ENCODE measurements at regions not wholly inside any gene's neighbourhood (a gene's known extent, or its start where the extent isn't known, plus 50 kb on each side); places are given as distances from the start of the nearest gene placed in this dataset.
A peak's percentile ranks its signal among the peaks of the same experiment; 100 is the strongest.
"Not testable (repeated sequence)": the region's sequence is repeated elsewhere in the genome, so short reads cannot be mapped to it uniquely, and the experiment has no call there.

DNA sequence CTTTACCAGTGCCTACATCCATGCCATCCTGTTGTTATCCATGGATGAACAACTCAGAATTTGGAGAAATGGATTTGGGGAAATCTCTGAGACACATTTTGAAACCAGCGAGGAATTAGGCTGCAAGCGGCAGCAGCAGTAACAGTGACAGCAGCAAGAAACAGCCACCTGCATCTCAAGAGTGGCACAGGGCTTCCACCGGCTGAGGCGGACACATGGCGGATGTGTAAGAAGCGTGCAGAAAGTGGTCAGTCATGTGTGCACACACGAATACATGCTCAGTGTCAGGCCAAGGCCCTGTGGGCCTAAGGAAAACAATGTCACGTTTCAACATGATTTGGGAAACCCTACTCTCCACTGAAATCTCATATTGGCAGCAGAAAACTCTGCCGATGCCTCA lies 344.0 kb downstream of the ANAPC1 start:
- not testable (repeated sequence) for H3K4me3 ChIP-seq (ENCODE audit: low read length); H3K27ac ChIP-seq (ENCODE audit: low read length); DNase-seq; H3K36me3 ChIP-seq (ENCODE audit: control insufficient read depth, insufficient read depth, low read length); H3K4me1 ChIP-seq (ENCODE audit: control insufficient read depth, insufficient read depth, low read length); H3K27me3 ChIP-seq (ENCODE audit: control insufficient read depth, insufficient read depth, low read length); H3K9me3 ChIP-seq (ENCODE audit: control insufficient read depth, low read depth, low read length)
- WGBS (ENCODE audit: insufficient coverage, low lambda C conversion rate), result no CpG with 5 or more reads among the region's 9 CpGs

DNA sequence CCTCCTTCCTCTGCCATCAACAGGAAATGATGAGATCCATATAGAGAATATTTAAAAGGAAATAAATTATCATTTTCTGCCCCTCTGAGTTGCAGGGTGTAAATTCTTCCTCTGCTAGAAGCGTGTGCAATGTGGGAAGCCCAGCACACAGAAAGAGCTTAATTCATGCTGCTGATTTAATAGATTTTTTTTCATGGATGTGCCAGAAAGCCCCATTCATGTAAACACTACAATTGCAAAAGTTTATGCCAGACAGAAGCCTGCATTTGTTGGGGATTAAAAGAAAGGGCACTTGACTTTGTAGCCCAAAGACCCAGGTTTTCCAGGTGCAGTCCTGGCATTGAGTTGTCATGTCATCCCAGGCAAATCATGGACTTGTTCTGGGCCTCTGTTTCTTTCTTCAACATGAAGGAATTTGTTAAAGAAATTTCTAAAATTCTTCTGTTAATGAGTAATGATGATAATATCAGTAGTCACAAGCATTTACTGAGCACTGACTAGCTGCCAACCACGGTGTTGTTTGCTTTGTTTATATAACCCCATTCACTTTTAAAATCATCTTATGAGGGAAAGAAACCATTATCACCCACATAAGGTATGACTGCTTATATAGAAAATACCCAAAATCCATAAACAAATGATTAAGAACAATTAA lies 341.7 kb downstream of the ANAPC1 start:
- H3K27me3 ChIP-seq (ENCODE audit: control insufficient read depth, insufficient read depth, low read length); H3K36me3 ChIP-seq (ENCODE audit: control insufficient read depth, insufficient read depth, low read length); H3K9me3 ChIP-seq (ENCODE audit: control insufficient read depth, low read depth, low read length); DNase-seq; H3K27ac ChIP-seq (ENCODE audit: low read length); H3K4me3 ChIP-seq (ENCODE audit: low read length); H3K4me1 ChIP-seq (ENCODE audit: control insufficient read depth, insufficient read depth, low read length): not testable (repeated sequence)
- WGBS (ENCODE audit: insufficient coverage, low lambda C conversion rate), result no CpG with 5 or more reads among the region's 2 CpGs

DNA sequence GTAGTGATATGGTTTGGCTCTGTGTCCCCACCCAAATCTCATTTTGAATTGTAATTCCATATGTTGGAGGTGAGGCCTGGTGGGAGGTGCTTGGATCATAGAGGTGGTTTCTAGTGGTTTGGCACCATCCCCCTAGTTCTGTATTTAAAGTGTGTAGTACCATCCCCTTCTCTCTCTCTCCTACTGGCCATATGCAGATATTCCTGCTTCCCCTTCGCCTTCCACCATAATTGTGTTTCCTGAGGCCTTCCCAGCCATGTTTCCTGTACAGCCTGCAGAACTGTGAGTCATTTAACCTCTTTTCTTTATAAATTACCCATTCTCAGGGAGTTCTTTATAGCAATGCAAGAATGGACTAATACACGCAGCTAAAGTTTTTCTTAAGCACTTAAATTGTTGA lies 340.0 kb downstream of the ANAPC1 start:
- H3K36me3 ChIP-seq (ENCODE audit: control insufficient read depth, insufficient read depth, low read length); H3K4me1 ChIP-seq (ENCODE audit: control insufficient read depth, insufficient read depth, low read length); H3K9me3 ChIP-seq (ENCODE audit: control insufficient read depth, low read depth, low read length); H3K4me3 ChIP-seq (ENCODE audit: low read length); H3K27me3 ChIP-seq (ENCODE audit: control insufficient read depth, insufficient read depth, low read length); DNase-seq; H3K27ac ChIP-seq (ENCODE audit: low read length): not testable (repeated sequence)
- no CpG with 5 or more reads among the region's 2 CpGs for WGBS (ENCODE audit: insufficient coverage, low lambda C conversion rate)

DNA sequence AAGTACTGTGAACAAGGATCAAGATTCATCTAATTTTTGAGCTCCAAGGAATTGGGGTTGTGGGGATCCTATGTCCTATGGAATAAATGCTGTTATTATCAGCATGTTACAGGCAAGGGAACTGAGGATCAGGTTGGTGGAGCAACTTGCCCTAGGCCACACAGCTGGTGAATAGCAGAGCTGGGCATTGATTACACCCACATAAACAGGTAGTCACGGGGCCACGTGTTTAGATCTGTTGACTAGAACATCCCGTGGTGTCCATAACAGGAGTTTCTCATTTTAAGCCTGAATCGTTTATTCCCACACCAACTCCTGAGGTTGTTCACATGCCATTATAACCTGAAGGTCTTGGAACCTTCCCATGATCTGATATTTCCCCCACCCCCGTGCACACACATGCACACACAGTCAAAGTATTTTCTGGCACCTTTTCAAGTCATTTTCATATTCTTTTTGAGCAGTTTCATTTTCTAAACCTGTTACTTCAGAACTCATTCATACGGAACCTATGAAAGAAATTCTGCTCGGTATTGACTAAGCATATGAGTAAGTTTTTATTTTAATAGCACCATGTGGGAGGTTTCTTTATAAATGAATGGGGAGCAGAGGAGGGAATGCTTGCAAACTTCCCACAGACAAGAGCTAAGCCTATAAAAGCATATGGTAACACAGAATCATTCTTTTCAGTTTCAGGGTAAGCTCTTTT lies 338.1 kb downstream of the ANAPC1 start:
- H3K27ac ChIP-seq (ENCODE audit: low read length); H3K4me3 ChIP-seq (ENCODE audit: low read length); DNase-seq; H3K9me3 ChIP-seq (ENCODE audit: control insufficient read depth, low read depth, low read length); H3K36me3 ChIP-seq (ENCODE audit: control insufficient read depth, insufficient read depth, low read length); H3K4me1 ChIP-seq (ENCODE audit: control insufficient read depth, insufficient read depth, low read length); H3K27me3 ChIP-seq (ENCODE audit: control insufficient read depth, insufficient read depth, low read length): not testable (repeated sequence)
- no CpG with 5 or more reads among the region's 7 CpGs for WGBS (ENCODE audit: insufficient coverage, low lambda C conversion rate)

DNA sequence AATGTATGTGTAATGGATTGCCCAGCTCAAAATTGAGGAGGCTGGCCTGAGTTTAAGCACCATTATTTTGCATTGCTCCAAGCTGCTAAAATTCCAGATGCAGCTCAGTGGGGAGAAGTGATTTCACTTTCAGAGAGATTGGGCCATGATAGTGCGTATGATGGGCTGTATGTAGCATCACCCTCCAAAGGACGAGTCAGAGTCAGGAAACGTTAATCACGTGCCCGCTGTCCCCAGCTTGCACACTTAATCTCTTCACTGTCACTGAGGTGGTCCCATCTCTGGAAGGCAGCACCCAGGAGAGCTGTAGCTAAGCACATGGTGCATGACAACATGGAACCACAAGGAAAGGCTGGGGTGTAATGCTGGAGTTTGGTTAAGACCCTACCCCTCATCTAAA lies 337.4 kb downstream of the ANAPC1 start:
- not testable (repeated sequence) for H3K36me3 ChIP-seq (ENCODE audit: control insufficient read depth, insufficient read depth, low read length); H3K27ac ChIP-seq (ENCODE audit: low read length); H3K9me3 ChIP-seq (ENCODE audit: control insufficient read depth, low read depth, low read length); H3K4me3 ChIP-seq (ENCODE audit: low read length); DNase-seq; H3K27me3 ChIP-seq (ENCODE audit: control insufficient read depth, insufficient read depth, low read length); H3K4me1 ChIP-seq (ENCODE audit: control insufficient read depth, insufficient read depth, low read length)
- WGBS (ENCODE audit: insufficient coverage, low lambda C conversion rate), result no CpG with 5 or more reads among the region's 5 CpGs

DNA sequence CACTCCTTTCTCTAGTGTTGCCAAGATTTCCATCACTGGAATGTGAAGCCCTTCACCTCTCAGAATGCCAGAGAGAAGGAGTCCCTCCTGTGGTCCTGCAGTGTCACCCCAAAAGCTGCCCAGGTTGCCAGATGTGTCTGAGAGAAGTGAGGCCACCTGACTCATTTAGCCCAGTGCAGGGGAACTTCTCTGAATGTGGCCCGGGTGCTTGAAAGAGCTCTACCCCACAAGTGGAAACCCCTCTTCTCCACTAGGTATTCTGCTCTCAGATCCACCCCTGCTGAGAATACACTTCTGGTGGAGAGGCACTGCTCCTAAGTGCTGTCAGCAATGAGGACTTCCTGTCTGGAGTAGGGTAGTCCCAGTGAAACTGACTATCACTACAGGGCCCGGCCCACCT lies 334.8 kb downstream of the ANAPC1 start:
- WGBS (ENCODE audit: insufficient coverage, low lambda C conversion rate), result no CpG with 5 or more reads among the region's 2 CpGs
- not testable (repeated sequence) for H3K36me3 ChIP-seq (ENCODE audit: control insufficient read depth, insufficient read depth, low read length); H3K27me3 ChIP-seq (ENCODE audit: control insufficient read depth, insufficient read depth, low read length); H3K4me1 ChIP-seq (ENCODE audit: control insufficient read depth, insufficient read depth, low read length); H3K4me3 ChIP-seq (ENCODE audit: low read length); DNase-seq; H3K27ac ChIP-seq (ENCODE audit: low read length); H3K9me3 ChIP-seq (ENCODE audit: control insufficient read depth, low read depth, low read length)

DNA sequence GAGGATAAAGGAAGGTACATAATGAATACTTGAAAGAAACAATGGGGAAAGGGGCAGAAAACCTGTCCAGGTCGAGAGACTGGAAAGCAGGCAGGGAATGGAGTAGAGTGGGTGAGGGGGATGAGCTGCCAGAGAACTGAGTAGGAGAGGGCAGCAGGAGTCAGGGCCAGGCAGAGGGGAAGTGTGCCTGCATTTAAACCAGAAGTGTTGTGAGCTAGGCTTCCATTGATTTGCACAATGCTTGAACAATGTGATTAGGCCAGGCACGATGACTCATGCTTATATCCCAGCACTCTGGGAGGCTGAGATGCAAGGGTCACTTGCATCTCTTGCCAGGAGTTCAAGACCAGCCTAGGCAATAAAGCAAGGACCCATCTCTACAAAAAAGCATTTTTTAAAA lies 332.6 kb downstream of the ANAPC1 start:
- DNase-seq; H3K27ac ChIP-seq (ENCODE audit: low read length); H3K4me3 ChIP-seq (ENCODE audit: low read length); H3K36me3 ChIP-seq (ENCODE audit: control insufficient read depth, insufficient read depth, low read length); H3K4me1 ChIP-seq (ENCODE audit: control insufficient read depth, insufficient read depth, low read length); H3K27me3 ChIP-seq (ENCODE audit: control insufficient read depth, insufficient read depth, low read length); H3K9me3 ChIP-seq (ENCODE audit: control insufficient read depth, low read depth, low read length): not testable (repeated sequence)
- no CpG with 5 or more reads among the region's 2 CpGs for WGBS (ENCODE audit: insufficient coverage, low lambda C conversion rate)

DNA sequence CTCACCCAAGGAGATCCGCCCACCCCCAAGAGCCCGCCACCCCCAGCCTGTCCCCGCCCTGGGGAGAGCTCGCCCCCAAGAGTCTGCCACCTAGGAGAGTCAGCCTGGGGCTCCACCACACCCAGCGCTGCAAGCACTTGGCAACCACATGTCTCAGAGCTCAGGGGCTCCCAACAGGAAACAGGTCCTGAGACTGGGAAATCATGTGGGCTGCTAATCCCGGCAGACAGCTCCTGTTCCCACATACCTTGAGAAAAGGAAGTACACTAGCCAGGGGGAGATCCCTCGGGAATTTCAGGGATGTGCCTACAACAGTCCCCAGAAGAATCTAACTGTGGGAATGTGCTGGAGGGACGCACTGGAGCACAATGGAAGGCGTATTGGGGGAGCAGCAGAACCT lies 331.4 kb downstream of the ANAPC1 start:
- H3K36me3 ChIP-seq (ENCODE audit: control insufficient read depth, insufficient read depth, low read length); H3K4me3 ChIP-seq (ENCODE audit: low read length); H3K27ac ChIP-seq (ENCODE audit: low read length); H3K9me3 ChIP-seq (ENCODE audit: control insufficient read depth, low read depth, low read length); H3K4me1 ChIP-seq (ENCODE audit: control insufficient read depth, insufficient read depth, low read length); DNase-seq; H3K27me3 ChIP-seq (ENCODE audit: control insufficient read depth, insufficient read depth, low read length): not testable (repeated sequence)
- WGBS (ENCODE audit: insufficient coverage, low lambda C conversion rate), result no CpG with 5 or more reads among the region's 9 CpGs

DNA sequence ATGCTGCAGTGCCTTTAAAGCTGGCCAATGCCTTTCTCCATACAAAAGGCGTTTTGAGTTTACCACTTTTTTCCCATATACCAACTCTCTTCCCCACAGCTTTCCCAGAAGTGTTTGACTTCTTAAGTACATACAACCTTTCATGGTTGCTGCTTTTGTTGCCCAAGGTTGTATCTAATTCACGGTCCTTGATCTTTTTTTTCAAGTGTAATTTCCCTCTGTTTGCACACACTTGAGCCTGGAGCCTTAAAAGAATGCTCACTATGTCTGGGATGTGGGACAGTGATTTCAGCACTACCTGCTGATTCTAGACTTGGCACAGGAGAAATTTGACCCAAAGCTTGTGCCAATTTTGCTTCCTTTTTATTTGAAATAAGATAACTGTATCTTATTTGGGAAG lies 324.7 kb downstream of the ANAPC1 start:
- not testable (repeated sequence) for DNase-seq; H3K4me1 ChIP-seq (ENCODE audit: control insufficient read depth, insufficient read depth, low read length); H3K4me3 ChIP-seq (ENCODE audit: low read length); H3K36me3 ChIP-seq (ENCODE audit: control insufficient read depth, insufficient read depth, low read length); H3K27me3 ChIP-seq (ENCODE audit: control insufficient read depth, insufficient read depth, low read length); H3K9me3 ChIP-seq (ENCODE audit: control insufficient read depth, low read depth, low read length); H3K27ac ChIP-seq (ENCODE audit: low read length)
- WGBS (ENCODE audit: insufficient coverage, low lambda C conversion rate), result no CpG with 5 or more reads among the region's 2 CpGs

DNA sequence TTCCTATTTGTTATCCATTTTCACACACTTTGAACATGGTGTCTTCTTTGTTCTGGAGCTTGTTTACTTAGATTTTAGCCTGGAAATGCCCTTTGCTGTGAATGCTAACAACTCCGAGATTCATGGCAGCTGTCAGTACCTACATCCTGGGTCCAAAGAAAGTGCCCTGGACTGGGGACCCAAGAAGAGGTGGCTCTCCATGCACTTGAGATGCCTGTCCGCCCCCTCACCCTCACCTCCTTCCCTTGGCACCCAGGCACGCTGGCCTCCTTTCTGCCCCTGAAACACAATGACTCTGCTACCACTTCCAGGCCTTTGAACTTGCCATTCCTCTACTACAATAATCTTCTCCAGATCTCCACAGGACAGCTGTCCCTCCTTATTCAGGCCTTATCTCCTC lies 324.2 kb downstream of the ANAPC1 start:
- not testable (repeated sequence) for DNase-seq; H3K27me3 ChIP-seq (ENCODE audit: control insufficient read depth, insufficient read depth, low read length); H3K4me1 ChIP-seq (ENCODE audit: control insufficient read depth, insufficient read depth, low read length); H3K36me3 ChIP-seq (ENCODE audit: control insufficient read depth, insufficient read depth, low read length); H3K4me3 ChIP-seq (ENCODE audit: low read length); H3K9me3 ChIP-seq (ENCODE audit: control insufficient read depth, low read depth, low read length); H3K27ac ChIP-seq (ENCODE audit: low read length)
- WGBS (ENCODE audit: insufficient coverage, low lambda C conversion rate), result no CpG with 5 or more reads among the region's 3 CpGs

DNA sequence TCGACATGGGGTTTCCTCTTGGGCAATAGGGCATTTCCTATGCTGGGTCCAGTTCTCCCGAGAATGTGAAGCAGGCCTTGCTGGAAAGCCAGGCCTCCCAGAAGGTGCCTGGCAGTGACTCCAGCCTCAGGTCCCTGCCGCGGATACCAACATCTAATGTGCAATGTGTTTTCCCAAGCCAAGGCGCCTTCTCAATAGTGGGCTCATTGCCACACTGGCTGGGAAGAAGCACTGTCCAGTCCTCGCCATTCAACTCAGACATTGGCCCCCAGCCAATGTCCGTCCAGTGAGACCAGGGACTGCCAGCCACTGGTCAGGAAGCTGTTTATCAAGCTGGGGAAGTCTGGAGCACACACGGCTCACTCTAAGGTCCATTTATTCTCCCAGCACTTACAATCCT lies 317.9 kb downstream of the ANAPC1 start:
- not testable (repeated sequence) for H3K27me3 ChIP-seq (ENCODE audit: control insufficient read depth, insufficient read depth, low read length); H3K4me3 ChIP-seq (ENCODE audit: low read length); H3K27ac ChIP-seq (ENCODE audit: low read length); H3K9me3 ChIP-seq (ENCODE audit: control insufficient read depth, low read depth, low read length); H3K36me3 ChIP-seq (ENCODE audit: control insufficient read depth, insufficient read depth, low read length); H3K4me1 ChIP-seq (ENCODE audit: control insufficient read depth, insufficient read depth, low read length)
- WGBS (ENCODE audit: insufficient coverage, low lambda C conversion rate), result no CpG with 5 or more reads among the region's 8 CpGs
- DNase-seq, result peak in 1 of 2 donors; percentile 1
